ENCODE measurements at regions not wholly inside any gene's neighbourhood (a gene's known extent, or its start where the extent isn't known, plus 50 kb on each side); places are given as distances from the start of the nearest gene placed in this dataset.

- H3K27ac Mint-ChIP-seq: no peak overlapping the region
- no peaks in the 10 kb centered on the region for H3K36me3 Mint-ChIP-seq
- no peaks in the 10 kb centered on the region for H3K27me3 Mint-ChIP-seq (ENCODE audit: low read depth in 3 of 3)
- no peak overlapping the region for H3K4me3 Mint-ChIP-seq
- peaks cover 0 to 5% (median 0%) of the 10 kb centered on the region in 7 donors for H3K9me3 Mint-ChIP-seq
- Histone ChIP-seq H3K27me3 (ENCODE audit: control insufficient read depth in 2 of 2, insufficient read depth in 2 of 2, low read length in 2 of 2) (no peaks in the 10 kb centered on the region), H3K9ac (ENCODE audit: insufficient read depth, low read length, poor library complexity, severe bottlenecking) (no peak overlapping the region), H3K4me3 (replicated peaks in 1 of 3; ENCODE audit: low read depth in 2 of 3, low read length in 3 of 3) (no peak overlapping the region), H3K36me3 (replicated peaks in 1 of 2; ENCODE audit: control insufficient read depth in 1 of 2, insufficient read depth in 2 of 2, low read length in 2 of 2) (no peaks in the 10 kb centered on the region), H3K4me1 (ENCODE audit: control insufficient read depth in 1 of 2, insufficient read depth in 2 of 2, low read length in 2 of 2) (no peaks in the 10 kb centered on the region), H3K79me2 (ENCODE audit: insufficient read depth, low read length) (no peaks in the 10 kb centered on the region), H4K20me1 (ENCODE audit: insufficient read depth, low read length) (no peaks in the 10 kb centered on the region), H3K4me2 (replicated peaks; ENCODE audit: extremely low read depth, low read length, poor library complexity, severe bottlenecking) (no peak overlapping the region), H3K9me3 (replicated peaks in 1 of 2; ENCODE audit: control insufficient read depth in 1 of 2, insufficient read depth in 1 of 2, low read length in 2 of 2) (peaks cover 0 to 6% of the 10 kb centered on the region in 2 donors), H3K27ac (ENCODE audit: low read depth in 1 of 2, low read length in 2 of 2) (no peak overlapping the region), H2AFZ (ENCODE audit: insufficient read depth, low read depth, low read length, poor library complexity, severe bottlenecking) (no peak overlapping the region)
- WGBS (ENCODE audit: insufficient coverage): no CpG with 5 or more reads among the region's 5 CpGs
- H3K4me1 Mint-ChIP-seq: no peaks in the 10 kb centered on the region
- no peak for TF ChIP-seq CTCF (IDR thresholded peaks at IDR 0.05)
- DNase-seq: no peak
- intact Hi-C loops (cut with micrococcal nuclease): no loop called here
These were observed 273.4 kb downstream of the KCNN2 start for GRCh38 chr5:114634967-114635901.

- no peak overlapping the region for H3K4me3 ChIP-seq (replicated peaks in 1 of 3; ENCODE audit: low read depth in 2 of 3, low read length in 3 of 3)
- no peak overlapping the region for H3K4me2 ChIP-seq (replicated peaks; ENCODE audit: extremely low read depth, low read length, poor library complexity, severe bottlenecking)
- H3K9me3 ChIP-seq (replicated peaks in 1 of 2; ENCODE audit: control insufficient read depth in 1 of 2, insufficient read depth in 1 of 2, low read length in 2 of 2): peaks cover 0 to 6% of the 10 kb centered on the region in 2 donors
- H3K4me1 Mint-ChIP-seq: no peaks in the 10 kb centered on the region
- no peaks in the 10 kb centered on the region for H3K79me2 ChIP-seq (ENCODE audit: insufficient read depth, low read length)
- no peaks in the 10 kb centered on the region for H3K27me3 Mint-ChIP-seq (ENCODE audit: low read depth in 3 of 3)
- no peaks in the 10 kb centered on the region for H4K20me1 ChIP-seq (ENCODE audit: insufficient read depth, low read length)
- no peak overlapping the region for H3K4me3 Mint-ChIP-seq
- intact Hi-C loops (cut with micrococcal nuclease): no loop called here
- no peak overlapping the region for H3K27ac Mint-ChIP-seq
- no peak overlapping the region for H3K27ac ChIP-seq (ENCODE audit: low read depth in 1 of 2, low read length in 2 of 2)
- H3K36me3 ChIP-seq (replicated peaks in 1 of 2; ENCODE audit: control insufficient read depth in 1 of 2, insufficient read depth in 2 of 2, low read length in 2 of 2): no peaks in the 10 kb centered on the region
- WGBS (ENCODE audit: insufficient coverage): 86% methylated on average over 1 of the region's 2 CpGs
- no peaks in the 10 kb centered on the region for H3K36me3 Mint-ChIP-seq
- no peak for DNase-seq
- H3K27me3 ChIP-seq (ENCODE audit: control insufficient read depth in 2 of 2, insufficient read depth in 2 of 2, low read length in 2 of 2): no peaks in the 10 kb centered on the region
- no peaks in the 10 kb centered on the region for H3K4me1 ChIP-seq (ENCODE audit: control insufficient read depth in 1 of 2, insufficient read depth in 2 of 2, low read length in 2 of 2)
- H3K9me3 Mint-ChIP-seq: peaks cover 0 to 5% (median 0%) of the 10 kb centered on the region in 7 donors
- TF ChIP-seq CTCF (IDR thresholded peaks at IDR 0.05): no peak
- no peak overlapping the region for H2AFZ ChIP-seq (ENCODE audit: insufficient read depth, low read depth, low read length, poor library complexity, severe bottlenecking)
- no peak overlapping the region for H3K9ac ChIP-seq (ENCODE audit: insufficient read depth, low read length, poor library complexity, severe bottlenecking)
These were observed 272.6 kb downstream of the KCNN2 start for GRCh38 chr5:114634517-114634916.
